Neuron (in vitro differentiated cells): ENCODE measurements at regions not wholly inside any gene's neighbourhood (a gene's known extent, or its start where the extent isn't known, plus 50 kb on each side); places are given as distances from the start of the nearest gene placed in this dataset.

Source experiments
- H2AFZ ChIP-seq: one replicate; pipeline ENCODE4 v1.6.1; 2013; ENCODE audit warnings: low read depth, mild to moderate bottlenecking, inconsistent platforms, low read length, moderate library complexity
- H3K27me3 ChIP-seq: one replicate; pipeline ENCODE4 v1.6.1; 2013; ENCODE audit warnings: low read length; ENCODE audit not compliant: insufficient read depth
- H3K36me3 ChIP-seq: one replicate; pipeline ENCODE4 v1.6.1; 2013; ENCODE audit warnings: low read length; ENCODE audit not compliant: insufficient read depth
- H3K4me1 ChIP-seq: one replicate; pipeline ENCODE4 v1.6.1; 2013; ENCODE audit warnings: low read length; ENCODE audit not compliant: insufficient read depth
- H3K4me3 ChIP-seq: 2 replicates; pipeline ENCODE4 v1.5.1; 2013; ENCODE audit warnings: mild to moderate bottlenecking, low read length, moderate library complexity
- H3K9me3 ChIP-seq: one replicate; pipeline ENCODE4 v1.6.1; 2013; ENCODE audit warnings: low read length

DNA sequence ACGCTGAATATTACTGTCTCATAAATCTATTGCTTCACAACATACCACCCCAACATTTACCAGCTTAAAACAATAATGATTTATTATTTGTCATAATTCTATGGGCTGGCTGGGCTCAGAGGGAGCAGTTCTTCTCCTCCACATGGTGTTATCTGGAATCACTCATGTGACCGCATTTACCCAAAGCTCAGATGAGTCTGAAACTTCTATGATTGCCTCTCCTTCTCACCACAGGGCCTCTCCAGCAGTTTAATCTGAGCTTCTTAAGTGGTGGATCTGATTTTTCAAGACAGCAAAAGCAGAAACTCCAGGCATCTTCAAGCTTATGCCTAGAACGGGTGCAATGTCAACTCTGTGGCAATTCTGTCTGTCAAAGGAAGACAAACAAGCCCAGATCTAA lies 210.3 kb upstream of the ADRA1B start:
- Histone ChIP-seq H3K27me3 (no peaks in the 10 kb centered on the region), H3K9me3 (no peaks in the 10 kb centered on the region), H2AFZ (no peak overlapping the region), H3K36me3 (no peaks in the 10 kb centered on the region), H3K4me3 (no peak overlapping the region), H3K4me1 (no peaks in the 10 kb centered on the region)

DNA sequence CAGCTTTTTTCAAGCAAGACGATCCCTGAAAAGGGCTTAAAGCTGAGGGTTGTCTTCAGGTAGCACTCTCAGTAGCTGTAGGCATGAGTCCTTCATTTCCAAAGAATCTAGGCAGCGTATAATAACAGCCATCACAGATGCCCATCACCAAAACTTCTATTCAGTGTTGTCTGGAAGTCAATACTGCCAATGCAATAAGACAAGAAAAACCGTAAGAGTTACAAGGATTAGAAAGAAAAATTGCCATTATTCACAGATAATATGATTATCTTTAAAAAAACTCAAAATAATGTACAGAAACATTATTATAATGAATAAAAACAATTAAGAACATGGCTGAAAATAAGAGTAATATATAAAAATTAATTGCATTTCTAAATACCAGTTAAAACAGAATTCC lies 208.2 kb upstream of the ADRA1B start:
- H3K9me3 ChIP-seq = no peaks in the 10 kb centered on the region

DNA sequence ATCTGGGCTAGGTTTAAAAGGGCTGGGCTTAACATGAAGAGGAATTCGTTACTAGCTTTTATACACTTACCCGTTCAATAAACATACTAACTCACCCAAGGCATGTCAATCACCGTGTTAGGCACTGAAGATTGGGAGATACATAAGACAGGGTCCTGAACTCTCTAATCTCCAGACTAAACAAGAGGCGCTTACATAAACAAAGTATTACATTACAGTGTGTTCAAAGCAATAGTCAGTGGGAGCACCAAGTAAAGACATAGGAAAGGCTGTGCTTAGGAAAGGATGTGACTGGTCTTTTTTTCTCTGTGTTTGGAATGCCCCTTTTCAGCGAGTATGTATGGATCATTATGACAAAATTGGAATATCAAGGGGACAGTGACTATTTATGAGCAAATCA lies 203.6 kb upstream of the ADRA1B start:
- Histone ChIP-seq H3K9me3 (no peaks in the 10 kb centered on the region), H2AFZ (no peak overlapping the region), H3K4me1 (no peaks in the 10 kb centered on the region), H3K36me3 (no peaks in the 10 kb centered on the region), H3K27me3 (no peaks in the 10 kb centered on the region), H3K4me3 (no peak overlapping the region)

More for the DNA sequence above, 208.2 kb upstream of the ADRA1B start:
- H3K4me1 ChIP-seq = no peaks in the 10 kb centered on the region
- no peaks in the 10 kb centered on the region for H3K36me3 ChIP-seq
- H3K4me3 ChIP-seq = no peak overlapping the region
- H2AFZ ChIP-seq = no peak overlapping the region
- H3K27me3 ChIP-seq = no peaks in the 10 kb centered on the region

- Histone ChIP-seq H2AFZ (no peak overlapping the region), H3K27me3 (no peaks in the 10 kb centered on the region), H3K36me3 (no peaks in the 10 kb centered on the region), H3K4me3 (no peak overlapping the region), H3K4me1 (no peaks in the 10 kb centered on the region), H3K9me3 (no peaks in the 10 kb centered on the region)
Observed at GRCh38 chr5:159713254-159713653, 203.0 kb upstream of the ADRA1B start.

DNA sequence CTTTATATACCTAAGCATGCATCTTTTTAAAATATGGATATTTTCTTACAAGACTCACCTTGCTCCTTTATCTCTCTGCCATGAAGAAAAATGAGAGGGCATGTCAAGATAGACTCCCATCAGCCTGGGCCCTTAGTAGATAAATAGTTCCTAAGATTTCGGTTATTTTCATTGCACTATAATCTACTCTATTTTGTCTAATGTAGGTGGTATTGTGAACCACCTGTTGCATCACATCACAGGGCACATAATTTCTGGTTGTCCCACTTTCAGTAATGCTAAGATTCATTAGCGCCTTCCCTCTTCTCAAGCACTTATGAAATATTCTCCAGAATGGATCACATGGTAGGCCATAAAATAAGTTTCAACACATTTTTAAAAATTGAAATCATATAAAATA lies 202.5 kb upstream of the ADRA1B start:
- H3K4me3 ChIP-seq = no peak overlapping the region
- no peaks in the 10 kb centered on the region for H3K36me3 ChIP-seq
- H2AFZ ChIP-seq = no peak overlapping the region
- no peaks in the 10 kb centered on the region for H3K27me3 ChIP-seq
- no peaks in the 10 kb centered on the region for H3K4me1 ChIP-seq
- H3K9me3 ChIP-seq = no peaks in the 10 kb centered on the region

- no peak overlapping the region for H3K4me3 ChIP-seq
- no peaks in the 10 kb centered on the region for H3K4me1 ChIP-seq
- H2AFZ ChIP-seq = no peak overlapping the region
- H3K9me3 ChIP-seq = no peaks in the 10 kb centered on the region
- H3K36me3 ChIP-seq = no peaks in the 10 kb centered on the region
- no peaks in the 10 kb centered on the region for H3K27me3 ChIP-seq
Observed at GRCh38 chr5:159725475-159725874, 190.8 kb upstream of the ADRA1B start.

DNA sequence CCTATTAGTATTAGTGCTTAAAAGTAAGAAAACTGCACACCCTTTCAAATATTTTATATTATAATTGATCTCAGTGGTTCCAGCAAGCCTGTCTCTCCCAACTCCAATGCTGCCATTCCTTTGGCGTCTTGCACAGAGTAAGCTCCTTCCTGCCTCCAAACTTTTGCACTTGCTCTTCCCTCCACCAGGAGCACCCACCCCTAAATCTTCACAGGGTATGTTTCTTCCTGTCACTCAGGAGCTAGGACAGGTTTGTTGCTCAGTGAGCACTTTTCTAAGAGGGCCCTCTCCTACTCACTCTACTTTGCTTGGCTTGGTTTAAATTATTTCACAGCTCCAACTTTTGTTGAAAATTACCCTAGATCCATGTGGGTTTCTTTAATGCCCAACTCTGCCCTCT lies 189.1 kb upstream of the ADRA1B start:
- Histone ChIP-seq H3K9me3 (no peaks in the 10 kb centered on the region), H3K36me3 (no peaks in the 10 kb centered on the region), H2AFZ (no peak overlapping the region), H3K4me3 (no peak overlapping the region), H3K4me1 (no peaks in the 10 kb centered on the region), H3K27me3 (no peaks in the 10 kb centered on the region)

GRCh38 chr5:159730285-159730684 lies 186.0 kb upstream of the ADRA1B start:
- Histone ChIP-seq H3K4me3 (no peak overlapping the region), H3K27me3 (no peaks in the 10 kb centered on the region), H2AFZ (no peak overlapping the region), H3K9me3 (no peaks in the 10 kb centered on the region), H3K4me1 (no peaks in the 10 kb centered on the region), H3K36me3 (no peaks in the 10 kb centered on the region)

DNA sequence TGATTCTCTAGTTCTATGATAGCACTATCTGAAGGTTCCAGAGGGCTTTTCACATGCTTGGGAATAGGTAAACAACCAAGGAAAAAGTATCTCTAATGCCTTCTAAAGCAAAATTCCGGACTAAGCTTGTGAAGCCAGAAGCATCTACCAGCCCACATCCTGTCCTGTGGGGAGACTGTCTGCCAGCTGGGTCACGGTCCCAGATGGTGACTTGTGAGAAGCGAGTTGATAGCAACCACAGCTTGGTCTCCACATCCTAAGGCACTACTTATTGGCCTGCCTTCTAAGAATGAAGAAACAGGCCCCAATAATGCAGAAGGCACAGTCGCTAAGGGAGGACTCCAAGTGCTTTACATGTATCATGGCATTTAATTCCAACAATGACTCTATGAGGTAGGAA lies 184.1 kb upstream of the ADRA1B start:
- H3K4me1 ChIP-seq = no peaks in the 10 kb centered on the region
- no peaks in the 10 kb centered on the region for H3K9me3 ChIP-seq
- H3K27me3 ChIP-seq = no peaks in the 10 kb centered on the region
- H2AFZ ChIP-seq = no peak overlapping the region
- no peak overlapping the region for H3K4me3 ChIP-seq
- H3K36me3 ChIP-seq = no peaks in the 10 kb centered on the region

GRCh38 chr5:159734366-159734765 lies 181.9 kb upstream of the ADRA1B start:
- Histone ChIP-seq H2AFZ (no peak overlapping the region), H3K36me3 (no peaks in the 10 kb centered on the region), H3K9me3 (no peaks in the 10 kb centered on the region), H3K4me1 (no peaks in the 10 kb centered on the region), H3K27me3 (no peaks in the 10 kb centered on the region), H3K4me3 (no peak overlapping the region)

DNA sequence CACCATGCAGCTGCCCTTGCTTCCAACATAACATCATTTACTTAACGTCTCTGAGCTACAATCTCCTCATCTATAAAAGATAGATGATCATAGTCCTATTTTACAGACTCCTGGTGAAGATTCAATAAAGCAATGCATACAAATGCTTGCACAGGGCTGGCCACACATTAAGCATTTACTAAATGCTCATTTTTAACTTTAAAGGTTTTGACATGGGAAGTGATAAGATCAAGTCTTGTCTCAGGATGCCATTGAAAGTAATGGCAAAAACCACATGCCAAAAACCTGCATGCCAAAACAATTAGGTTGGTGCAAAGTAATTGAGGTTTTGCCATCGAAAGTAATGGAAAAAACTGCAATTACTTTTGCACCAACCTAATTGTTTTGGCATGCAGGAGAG lies 181.2 kb upstream of the ADRA1B start:
- Histone ChIP-seq H3K4me1 (no peaks in the 10 kb centered on the region), H2AFZ (no peak overlapping the region), H3K27me3 (no peaks in the 10 kb centered on the region), H3K9me3 (no peaks in the 10 kb centered on the region), H3K36me3 (no peaks in the 10 kb centered on the region), H3K4me3 (no peak overlapping the region)

- no peak overlapping the region for H2AFZ ChIP-seq
- no peaks in the 10 kb centered on the region for H3K4me1 ChIP-seq
- H3K36me3 ChIP-seq = no peaks in the 10 kb centered on the region
- H3K9me3 ChIP-seq = no peaks in the 10 kb centered on the region
- no peak overlapping the region for H3K4me3 ChIP-seq
- no peaks in the 10 kb centered on the region for H3K27me3 ChIP-seq
Observed at GRCh38 chr5:159735749-159736660, 180.3 kb upstream of the ADRA1B start.

DNA sequence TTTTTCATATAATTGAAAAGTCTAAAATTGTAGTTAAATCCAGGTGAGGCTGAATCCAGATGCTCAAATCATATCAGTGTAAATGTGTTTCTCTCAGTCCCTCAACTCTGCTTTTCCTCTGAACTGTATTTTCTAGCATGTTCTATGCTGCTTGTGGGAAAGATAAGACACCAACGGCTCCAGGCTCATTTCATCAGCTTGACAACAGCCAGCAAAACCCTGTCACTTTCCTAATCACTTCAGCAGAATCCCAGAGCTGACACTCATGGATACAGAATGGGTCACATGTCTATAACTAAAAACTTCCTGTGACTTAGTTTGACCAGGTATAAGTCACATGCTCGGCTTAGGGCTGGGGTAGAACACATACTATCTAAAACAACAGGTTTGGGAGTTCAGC lies 179.4 kb upstream of the ADRA1B start:
- Histone ChIP-seq H3K36me3 (no peaks in the 10 kb centered on the region), H3K9me3 (no peaks in the 10 kb centered on the region), H3K27me3 (no peaks in the 10 kb centered on the region), H2AFZ (no peak overlapping the region), H3K4me3 (no peak overlapping the region), H3K4me1 (no peaks in the 10 kb centered on the region)

DNA sequence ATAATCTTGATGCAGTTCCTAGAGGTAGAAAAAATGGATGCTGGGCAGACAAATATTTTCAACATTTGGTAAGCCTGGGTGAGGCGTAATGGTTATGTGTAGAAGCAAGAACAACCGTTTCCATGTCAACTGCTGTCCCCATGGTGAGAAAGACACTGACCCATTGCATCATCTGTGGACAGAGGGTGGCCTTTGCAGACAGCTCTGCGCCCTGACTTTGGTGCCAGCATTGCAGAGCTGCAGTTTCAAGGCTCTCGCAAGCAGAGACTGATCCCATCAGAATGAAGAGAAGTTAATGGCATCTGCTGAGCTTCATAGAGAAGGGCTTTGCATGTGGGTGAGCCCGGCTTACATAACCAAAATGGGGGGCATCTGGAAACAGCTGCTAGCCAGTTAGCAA lies 179.0 kb upstream of the ADRA1B start:
- Histone ChIP-seq H3K4me1 (no peaks in the 10 kb centered on the region), H3K27me3 (no peaks in the 10 kb centered on the region), H3K36me3 (no peaks in the 10 kb centered on the region), H3K9me3 (no peaks in the 10 kb centered on the region), H3K4me3 (no peak overlapping the region), H2AFZ (no peak overlapping the region)
